GM12874 (cell line): ENCODE measurements at regions not wholly inside any gene's neighbourhood (a gene's known extent, or its start where the extent isn't known, plus 50 kb on each side); places are given as distances from the start of the nearest gene placed in this dataset.

Experiments used
- TF ChIP-seq, protein P1 (sequence below): IDR thresholded peaks from 2 replicates; pipeline ENCODE4 v1.5.1; 2011; ENCODE audit warnings: low read depth, mild to moderate bottlenecking, control low read depth, low read length, moderate library complexity; ENCODE audit not compliant: insufficient read depth

DNA sequence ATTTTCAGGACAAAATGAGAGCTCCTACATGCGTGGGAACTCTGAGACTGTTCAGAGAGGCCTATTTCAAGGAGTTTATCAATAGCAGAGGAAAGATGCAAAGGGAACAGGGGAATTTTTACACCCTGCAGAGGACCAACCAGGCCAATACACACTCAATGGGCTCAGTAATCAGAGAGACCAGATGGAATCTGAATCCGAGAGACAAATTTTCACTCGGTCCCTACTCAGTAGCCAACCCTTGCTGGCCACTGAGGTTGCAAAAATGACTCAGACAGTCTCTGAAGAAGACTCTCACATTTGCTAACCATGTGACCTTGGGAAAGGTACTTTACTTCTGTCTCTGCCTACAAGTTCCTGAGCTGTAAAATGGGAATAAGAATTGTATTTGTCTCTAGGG, 479.4 kb downstream of the CDK5RAP2 start:
- TF ChIP-seq, protein P1, sequence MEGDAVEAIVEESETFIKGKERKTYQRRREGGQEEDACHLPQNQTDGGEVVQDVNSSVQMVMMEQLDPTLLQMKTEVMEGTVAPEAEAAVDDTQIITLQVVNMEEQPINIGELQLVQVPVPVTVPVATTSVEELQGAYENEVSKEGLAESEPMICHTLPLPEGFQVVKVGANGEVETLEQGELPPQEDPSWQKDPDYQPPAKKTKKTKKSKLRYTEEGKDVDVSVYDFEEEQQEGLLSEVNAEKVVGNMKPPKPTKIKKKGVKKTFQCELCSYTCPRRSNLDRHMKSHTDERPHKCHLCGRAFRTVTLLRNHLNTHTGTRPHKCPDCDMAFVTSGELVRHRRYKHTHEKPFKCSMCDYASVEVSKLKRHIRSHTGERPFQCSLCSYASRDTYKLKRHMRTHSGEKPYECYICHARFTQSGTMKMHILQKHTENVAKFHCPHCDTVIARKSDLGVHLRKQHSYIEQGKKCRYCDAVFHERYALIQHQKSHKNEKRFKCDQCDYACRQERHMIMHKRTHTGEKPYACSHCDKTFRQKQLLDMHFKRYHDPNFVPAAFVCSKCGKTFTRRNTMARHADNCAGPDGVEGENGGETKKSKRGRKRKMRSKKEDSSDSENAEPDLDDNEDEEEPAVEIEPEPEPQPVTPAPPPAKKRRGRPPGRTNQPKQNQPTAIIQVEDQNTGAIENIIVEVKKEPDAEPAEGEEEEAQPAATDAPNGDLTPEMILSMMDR: no peak

DNA sequence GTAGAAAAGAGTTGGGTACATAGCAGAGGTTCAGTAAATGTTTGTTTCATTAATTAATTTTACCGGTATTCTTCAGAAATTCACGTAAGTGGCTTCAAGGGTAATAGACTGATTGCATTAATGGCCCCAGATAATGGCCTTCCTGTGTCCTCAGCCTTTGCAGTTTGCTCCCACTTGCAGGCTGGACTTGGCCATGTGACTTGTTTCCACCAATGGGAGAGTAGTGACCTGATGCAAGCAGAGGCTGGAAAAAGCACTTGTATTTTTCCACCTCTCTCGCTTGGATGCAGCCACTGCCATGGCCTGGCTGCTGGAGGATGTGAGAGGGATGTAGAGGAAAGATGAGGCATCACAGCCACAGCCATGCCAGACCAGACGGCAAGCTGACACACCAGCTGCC, 480.9 kb downstream of the CDK5RAP2 start:
- TF ChIP-seq, protein P1: no peak

DNA sequence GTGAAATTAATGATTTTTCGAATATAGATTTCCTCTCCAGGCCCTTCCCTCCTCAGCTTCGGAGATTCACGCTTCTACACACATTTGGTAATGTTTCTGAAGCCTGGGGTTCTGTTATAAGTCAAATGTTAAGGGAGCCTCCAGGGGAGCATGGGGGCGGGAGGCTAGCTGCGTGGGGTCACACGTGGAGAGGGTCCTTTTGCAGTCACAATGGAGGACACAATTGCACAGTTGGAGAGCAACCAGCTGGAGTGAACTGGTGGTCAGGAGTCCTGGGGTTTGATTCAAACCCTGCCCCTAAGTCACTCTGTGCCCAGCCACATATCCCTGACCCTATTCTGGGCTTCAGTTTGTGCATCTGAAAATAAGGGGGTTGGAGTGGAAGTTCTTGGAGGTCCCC, 481.4 kb downstream of the CDK5RAP2 start:
- TF ChIP-seq, protein P1: no peak

GRCh38 chr9:120091206-120091605, 488.8 kb downstream of the CDK5RAP2 start:
- TF ChIP-seq, protein P1: no peak

DNA sequence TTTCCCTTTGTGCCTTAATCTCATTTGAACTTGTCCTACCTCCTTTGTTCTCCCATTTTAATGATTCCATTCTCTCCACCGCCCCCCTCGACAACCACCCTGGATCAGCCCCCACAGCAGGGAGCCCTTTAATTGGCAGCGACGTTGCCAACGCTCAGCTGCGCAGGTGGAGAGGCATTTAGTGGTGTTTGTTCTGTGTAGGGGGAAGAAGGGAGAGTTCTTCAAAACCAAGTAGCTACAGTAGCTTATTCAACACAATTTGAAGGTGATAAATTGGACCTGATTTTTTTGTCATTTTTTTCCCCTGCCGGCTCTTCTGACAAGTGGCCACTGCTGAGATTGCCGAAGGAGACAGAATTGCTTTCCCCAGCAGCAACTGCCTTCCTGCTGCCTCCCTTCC, 499.1 kb downstream of the CDK5RAP2 start:
- TF ChIP-seq, protein P1: no peak

GRCh38 chr9:120078112-120078511, 501.9 kb downstream of the CDK5RAP2 start:
- TF ChIP-seq, protein P1: no peak

- TF ChIP-seq, protein P1: no peak
Observed at GRCh38 chr9:120071760-120072159, 508.2 kb downstream of the CDK5RAP2 start.

- TF ChIP-seq, protein P1: no peak
Observed at GRCh38 chr9:120066315-120066714, 513.7 kb downstream of the CDK5RAP2 start.
